Vagina (tissue), 2 donors: ENCODE measurements at regions not wholly inside any gene's neighbourhood (a gene's known extent, or its start where the extent isn't known, plus 50 kb on each side); places are given as distances from the start of the nearest gene placed in this dataset.

Source experiments
- CTCF ChIP-seq, 3 experiments: fragments of 450-650 bp in 2 of 3; fragments of 200-600 bp in 1 of 3; sonication (generic) in 1 of 3; IDR thresholded peaks; one replicate each; pipeline ENCODE4 v1.5.1; 2017 to 2019; ENCODE audit warnings: antibody characterized with exemption in 3 of 3, mild to moderate bottlenecking in 2 of 3, moderate library complexity in 2 of 3
- POLR2A ChIP-seq, 2 donors: fragments of 450-650 bp; IDR thresholded peaks; one replicate each; pipeline ENCODE4 v1.6.1; 2017; ENCODE audit warnings: antibody characterized with exemption in 2 of 2, mild to moderate bottlenecking in 2 of 2, moderate library complexity in 2 of 2

- TF ChIP-seq CTCF (IDR thresholded peaks at IDR 0.05) (no peak), POLR2A (IDR thresholded peaks at IDR 0.05) (no peak)
Observed at GRCh38 chr2:123717636-123718334, 307.3 kb upstream of the CNTNAP5 start.
